ENCODE measurements at regions not wholly inside any gene's neighbourhood (a gene's known extent, or its start where the extent isn't known, plus 50 kb on each side); places are given as distances from the start of the nearest gene placed in this dataset.

DNA sequence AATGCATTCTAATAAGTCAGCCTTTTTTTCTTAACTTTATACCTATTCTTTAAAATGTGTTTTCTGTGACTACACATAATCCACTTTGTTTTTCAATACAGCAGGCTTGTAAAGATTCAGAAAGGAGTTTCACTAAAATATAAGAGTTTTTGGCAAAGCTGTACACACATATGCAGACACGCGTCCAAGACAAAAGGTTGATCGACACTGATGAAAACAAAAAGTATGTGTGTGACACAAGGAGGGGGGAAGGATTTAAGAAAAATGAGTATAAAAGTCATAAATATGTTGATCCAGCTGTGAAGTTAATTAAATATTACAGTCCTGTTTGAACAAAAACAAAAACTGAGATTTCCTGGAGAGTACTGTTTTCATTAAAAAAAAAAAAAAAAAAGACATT lies 294.5 kb upstream of the RARB start:
- H3K4me3 ChIP-seq (ENCODE audit: low read depth, low read length) = no peak overlapping the region
- TF ChIP-seq, protein P1, sequence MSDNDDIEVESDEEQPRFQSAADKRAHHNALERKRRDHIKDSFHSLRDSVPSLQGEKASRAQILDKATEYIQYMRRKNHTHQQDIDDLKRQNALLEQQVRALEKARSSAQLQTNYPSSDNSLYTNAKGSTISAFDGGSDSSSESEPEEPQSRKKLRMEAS (IDR thresholded peaks at IDR 0.05; ENCODE audit: low read depth, low read length) = no peak
- TF ChIP-seq POLR2A (IDR thresholded peaks at IDR 0.05; ENCODE audit: extremely low read depth, insufficient read length) = no peak
- no peak for TF ChIP-seq MYC (IDR thresholded peaks at IDR 0.05; ENCODE audit: low read depth, low read length)
- TF ChIP-seq, protein P2, sequence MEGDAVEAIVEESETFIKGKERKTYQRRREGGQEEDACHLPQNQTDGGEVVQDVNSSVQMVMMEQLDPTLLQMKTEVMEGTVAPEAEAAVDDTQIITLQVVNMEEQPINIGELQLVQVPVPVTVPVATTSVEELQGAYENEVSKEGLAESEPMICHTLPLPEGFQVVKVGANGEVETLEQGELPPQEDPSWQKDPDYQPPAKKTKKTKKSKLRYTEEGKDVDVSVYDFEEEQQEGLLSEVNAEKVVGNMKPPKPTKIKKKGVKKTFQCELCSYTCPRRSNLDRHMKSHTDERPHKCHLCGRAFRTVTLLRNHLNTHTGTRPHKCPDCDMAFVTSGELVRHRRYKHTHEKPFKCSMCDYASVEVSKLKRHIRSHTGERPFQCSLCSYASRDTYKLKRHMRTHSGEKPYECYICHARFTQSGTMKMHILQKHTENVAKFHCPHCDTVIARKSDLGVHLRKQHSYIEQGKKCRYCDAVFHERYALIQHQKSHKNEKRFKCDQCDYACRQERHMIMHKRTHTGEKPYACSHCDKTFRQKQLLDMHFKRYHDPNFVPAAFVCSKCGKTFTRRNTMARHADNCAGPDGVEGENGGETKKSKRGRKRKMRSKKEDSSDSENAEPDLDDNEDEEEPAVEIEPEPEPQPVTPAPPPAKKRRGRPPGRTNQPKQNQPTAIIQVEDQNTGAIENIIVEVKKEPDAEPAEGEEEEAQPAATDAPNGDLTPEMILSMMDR (IDR thresholded peaks at IDR 0.05; ENCODE audit: low read depth, low read length) = no peak
- no peak for DNase-seq (ENCODE audit: low read depth)

GRCh38 chr3:25137606-25138005 lies 290.5 kb upstream of the RARB start:
- no peak for TF ChIP-seq MYC (IDR thresholded peaks at IDR 0.05; ENCODE audit: low read depth, low read length)
- TF ChIP-seq, protein P1 (IDR thresholded peaks at IDR 0.05; ENCODE audit: low read depth, low read length) = no peak
- no peak for TF ChIP-seq POLR2A (IDR thresholded peaks at IDR 0.05; ENCODE audit: extremely low read depth, insufficient read length)
- TF ChIP-seq, protein P2 (IDR thresholded peaks at IDR 0.05; ENCODE audit: low read depth, low read length) = no peak
- H3K4me3 ChIP-seq (ENCODE audit: low read depth, low read length) = no peak overlapping the region
- no peak for DNase-seq (ENCODE audit: low read depth)

DNA sequence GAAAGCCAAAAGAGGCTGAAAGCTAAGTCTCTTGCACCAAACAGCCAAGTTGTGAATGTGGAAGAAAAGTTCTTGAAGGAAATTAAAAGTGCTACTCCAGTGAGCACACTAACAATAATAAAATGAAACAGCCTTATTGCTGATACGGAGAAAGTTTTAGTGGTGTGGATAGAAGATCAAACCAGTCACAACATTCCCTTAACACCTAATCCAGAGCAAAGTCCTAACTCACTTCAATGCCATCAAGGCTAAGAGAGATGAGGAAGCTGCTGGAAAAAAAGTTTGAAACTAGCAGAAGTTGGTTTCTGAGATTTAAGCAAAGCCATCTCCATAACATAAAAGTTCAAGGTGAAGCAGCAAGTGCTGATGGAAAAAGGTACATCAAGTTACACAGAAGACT lies 288.8 kb upstream of the RARB start:
- H3K4me3 ChIP-seq (ENCODE audit: low read depth, low read length) = no peak overlapping the region
- no peak for TF ChIP-seq POLR2A (IDR thresholded peaks at IDR 0.05; ENCODE audit: extremely low read depth, insufficient read length)
- TF ChIP-seq MYC (IDR thresholded peaks at IDR 0.05; ENCODE audit: low read depth, low read length) = no peak
- TF ChIP-seq, protein P1 (IDR thresholded peaks at IDR 0.05; ENCODE audit: low read depth, low read length) = no peak
- TF ChIP-seq, protein P2 (IDR thresholded peaks at IDR 0.05; ENCODE audit: low read depth, low read length) = no peak
- DNase-seq (ENCODE audit: low read depth) = no peak

DNA sequence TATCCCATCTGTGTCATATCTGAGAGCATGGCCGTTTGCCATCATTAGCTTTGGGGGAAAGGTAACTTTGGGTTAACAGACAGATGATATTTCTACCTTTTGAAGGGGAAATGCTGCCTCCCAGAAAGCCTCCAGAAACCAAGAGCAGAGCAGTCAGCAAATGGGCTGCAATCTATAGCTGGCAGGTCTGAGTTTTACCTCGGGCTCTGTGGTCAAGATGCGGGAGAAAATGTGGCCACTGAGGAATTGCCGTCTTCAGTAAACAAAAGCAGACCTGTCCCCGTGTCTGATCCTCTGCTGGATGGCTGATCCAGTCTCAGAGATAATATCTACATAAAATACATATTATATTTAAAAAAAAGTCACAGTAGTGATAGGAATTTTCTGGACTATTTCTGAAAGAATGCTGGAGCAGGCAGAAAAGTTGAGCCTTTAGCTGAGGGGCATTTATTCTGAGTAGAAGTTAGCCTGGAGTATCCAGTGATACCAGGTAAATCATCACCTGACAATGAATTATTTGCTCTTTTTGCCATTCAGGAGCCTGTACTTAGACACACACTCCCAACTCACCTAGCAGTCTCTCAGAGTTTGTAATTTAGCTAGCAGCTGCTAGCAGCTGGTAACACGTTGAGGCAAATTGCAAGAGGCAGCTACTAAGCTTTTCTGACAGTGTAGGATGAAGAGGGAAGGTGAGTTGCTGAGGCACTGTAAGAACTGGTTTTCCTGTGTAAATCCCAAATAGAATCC lies 285.3 kb upstream of the RARB start:
- H3K4me3 ChIP-seq (ENCODE audit: low read depth, low read length) = no peak overlapping the region
- DNase-seq (ENCODE audit: low read depth) = no peak
- TF ChIP-seq, protein P2 (IDR thresholded peaks at IDR 0.05; ENCODE audit: low read depth, low read length) = no peak
- TF ChIP-seq, protein P1 (IDR thresholded peaks at IDR 0.05; ENCODE audit: low read depth, low read length) = no peak
- no peak for TF ChIP-seq POLR2A (IDR thresholded peaks at IDR 0.05; ENCODE audit: extremely low read depth, insufficient read length)

DNA sequence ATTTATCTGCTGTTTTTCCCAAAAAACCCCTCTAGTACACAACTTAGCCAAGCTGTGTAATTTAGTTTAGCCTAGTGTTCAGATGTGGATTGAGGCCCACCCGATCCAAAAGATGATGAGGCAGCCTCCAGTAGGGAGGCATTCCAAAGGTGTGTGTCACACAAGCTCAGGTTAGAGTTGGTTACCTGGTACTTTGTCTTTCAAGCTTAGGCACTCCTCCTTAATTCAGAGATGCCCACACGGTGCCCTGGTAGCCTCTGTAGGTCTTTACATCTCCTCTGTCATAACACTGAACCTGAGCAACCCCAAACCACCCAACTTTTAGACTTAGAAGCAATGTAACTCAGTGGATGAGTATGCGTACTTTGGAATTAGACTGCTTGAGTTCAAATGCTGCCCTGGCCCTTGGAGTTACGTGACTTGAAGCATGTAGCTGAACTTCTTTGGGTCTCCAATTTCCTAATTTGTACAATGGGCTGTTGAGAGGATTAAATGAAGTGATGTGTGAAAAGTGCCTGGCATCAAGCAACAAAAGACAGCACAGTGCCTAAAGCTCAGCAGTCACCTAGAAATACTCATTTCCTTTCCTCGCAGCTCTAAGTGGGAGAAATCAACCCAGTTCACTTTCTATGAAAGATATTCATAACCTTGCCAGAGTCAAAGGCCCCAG lies 284.6 kb upstream of the RARB start:
- TF ChIP-seq MYC (IDR thresholded peaks at IDR 0.05; ENCODE audit: low read depth, low read length) (no peak), POLR2A (IDR thresholded peaks at IDR 0.05; ENCODE audit: extremely low read depth, insufficient read length) (no peak)
- TF ChIP-seq, protein P1 (IDR thresholded peaks at IDR 0.05; ENCODE audit: low read depth, low read length) = no peak
- TF ChIP-seq, protein P2 (IDR thresholded peaks at IDR 0.05; ENCODE audit: low read depth, low read length) = no peak
- DNase-seq (ENCODE audit: low read depth) = no peak
- no peak overlapping the region for H3K4me3 ChIP-seq (ENCODE audit: low read depth, low read length)

All from NB4 (cell line).